ENCODE measurements at regions not wholly inside any gene's neighbourhood (a gene's known extent, or its start where the extent isn't known, plus 50 kb on each side); places are given as distances from the start of the nearest gene placed in this dataset.
A peak's percentile ranks its signal among the peaks of the same experiment; 100 is the strongest.

- H3K9ac ChIP-seq = no peak overlapping the region
- no peak overlapping the region for H3K27ac ChIP-seq
- no peaks in the 10 kb centered on the region for H3K4me1 ChIP-seq
- H3K4me3 ChIP-seq = no peak overlapping the region
- H3K9me3 ChIP-seq (ENCODE audit: low read depth) = no peaks in the 10 kb centered on the region
- H4K20me1 ChIP-seq (ENCODE audit: low read depth) = no peaks in the 10 kb centered on the region
- no peak overlapping the region for H3K4me3 Mint-ChIP-seq
- H3K27me3 ChIP-seq = no peaks in the 10 kb centered on the region
- no peaks in the 10 kb centered on the region for H3K36me3 ChIP-seq
- no peaks in the 10 kb centered on the region for H3K79me2 ChIP-seq (ENCODE audit: low read depth)
- no peak overlapping the region for H3K4me2 ChIP-seq
- no peak for DNase-seq (ENCODE audit: low spot score)
- H3K27ac Mint-ChIP-seq = no peak overlapping the region
- no peaks in the 10 kb centered on the region for H3K36me3 Mint-ChIP-seq
- H3F3A ChIP-seq (ENCODE audit: low read depth) = no peaks in the 10 kb centered on the region
- H3K9me3 Mint-ChIP-seq = peaks cover 4% of the 10 kb centered on the region
- peaks cover 14% of the 10 kb centered on the region for H3K4me1 Mint-ChIP-seq
- no peak overlapping the region for H2AFZ ChIP-seq (replicated peaks)
- TF ChIP-seq EZH2phosphoT487 (IDR thresholded peaks at IDR 0.05) = no peak
- peaks cover 4% of the 10 kb centered on the region for H3K27me3 Mint-ChIP-seq (ENCODE audit: insufficient read depth, low read depth)
Observed at GRCh38 chr5:2508514-2508913, 243.0 kb downstream of the IRX2 start.

GRCh38 chr5:2507611-2508010, 243.9 kb downstream of the IRX2 start:
- Histone ChIP-seq H3K27ac (no peak overlapping the region), H3K9ac (no peak overlapping the region), H4K20me1 (ENCODE audit: low read depth) (no peaks in the 10 kb centered on the region), H3K4me1 (no peaks in the 10 kb centered on the region), H3K36me3 (no peaks in the 10 kb centered on the region), H3K4me3 (no peak overlapping the region), H3K4me2 (no peak overlapping the region), H3K79me2 (ENCODE audit: low read depth) (no peaks in the 10 kb centered on the region), H3F3A (ENCODE audit: low read depth) (no peaks in the 10 kb centered on the region), H2AFZ (replicated peaks) (no peak overlapping the region), H3K27me3 (no peaks in the 10 kb centered on the region), H3K9me3 (ENCODE audit: low read depth) (no peaks in the 10 kb centered on the region)
- peaks cover 4% of the 10 kb centered on the region for H3K9me3 Mint-ChIP-seq
- no peak for DNase-seq (ENCODE audit: low spot score)
- TF ChIP-seq, protein P1, sequence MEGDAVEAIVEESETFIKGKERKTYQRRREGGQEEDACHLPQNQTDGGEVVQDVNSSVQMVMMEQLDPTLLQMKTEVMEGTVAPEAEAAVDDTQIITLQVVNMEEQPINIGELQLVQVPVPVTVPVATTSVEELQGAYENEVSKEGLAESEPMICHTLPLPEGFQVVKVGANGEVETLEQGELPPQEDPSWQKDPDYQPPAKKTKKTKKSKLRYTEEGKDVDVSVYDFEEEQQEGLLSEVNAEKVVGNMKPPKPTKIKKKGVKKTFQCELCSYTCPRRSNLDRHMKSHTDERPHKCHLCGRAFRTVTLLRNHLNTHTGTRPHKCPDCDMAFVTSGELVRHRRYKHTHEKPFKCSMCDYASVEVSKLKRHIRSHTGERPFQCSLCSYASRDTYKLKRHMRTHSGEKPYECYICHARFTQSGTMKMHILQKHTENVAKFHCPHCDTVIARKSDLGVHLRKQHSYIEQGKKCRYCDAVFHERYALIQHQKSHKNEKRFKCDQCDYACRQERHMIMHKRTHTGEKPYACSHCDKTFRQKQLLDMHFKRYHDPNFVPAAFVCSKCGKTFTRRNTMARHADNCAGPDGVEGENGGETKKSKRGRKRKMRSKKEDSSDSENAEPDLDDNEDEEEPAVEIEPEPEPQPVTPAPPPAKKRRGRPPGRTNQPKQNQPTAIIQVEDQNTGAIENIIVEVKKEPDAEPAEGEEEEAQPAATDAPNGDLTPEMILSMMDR (IDR thresholded peaks at IDR 0.05) = no peak
- H3K4me1 Mint-ChIP-seq = peaks cover 5% of the 10 kb centered on the region
- H3K27ac Mint-ChIP-seq = peak overlapping the region; percentile 69
- H3K4me3 Mint-ChIP-seq = no peak overlapping the region
- H3K27me3 Mint-ChIP-seq (ENCODE audit: insufficient read depth, low read depth) = peaks cover 4% of the 10 kb centered on the region
- H3K36me3 Mint-ChIP-seq = no peaks in the 10 kb centered on the region

DNA sequence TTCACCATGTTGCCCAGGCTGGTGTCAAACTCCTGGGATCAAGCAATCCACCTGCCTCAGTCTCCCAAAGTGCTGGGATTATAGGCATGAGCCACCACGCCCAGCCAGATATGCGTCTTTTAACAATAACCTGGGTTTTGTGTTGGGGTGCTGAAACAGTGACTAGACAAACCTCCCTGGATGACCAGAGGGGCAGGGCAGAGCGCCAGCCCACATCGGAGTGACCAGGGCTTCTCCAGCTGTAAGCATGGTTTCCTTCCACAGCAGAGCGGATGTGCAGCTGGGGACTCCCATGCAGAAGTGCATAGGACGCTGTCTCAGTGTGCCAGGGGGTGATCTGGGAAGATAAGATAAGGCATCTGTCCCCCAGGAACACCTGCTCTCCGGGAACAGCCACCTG, 244.9 kb downstream of the IRX2 start:
- Mint-ChIP-seq H3K4me3 (no peak overlapping the region), H3K27me3 (ENCODE audit: insufficient read depth, low read depth) (peaks cover 4% of the 10 kb centered on the region), H3K9me3 (peaks cover 4% of the 10 kb centered on the region), H3K36me3 (no peaks in the 10 kb centered on the region), H3K4me1 (peaks cover 5% of the 10 kb centered on the region), H3K27ac (no peak overlapping the region)
- Histone ChIP-seq H3K27me3 (no peaks in the 10 kb centered on the region), H3K4me2 (no peak overlapping the region), H3K79me2 (ENCODE audit: low read depth) (no peaks in the 10 kb centered on the region), H3K36me3 (no peaks in the 10 kb centered on the region), H2AFZ (replicated peaks) (no peak overlapping the region), H4K20me1 (ENCODE audit: low read depth) (no peaks in the 10 kb centered on the region), H3K9ac (no peak overlapping the region), H3K4me1 (no peaks in the 10 kb centered on the region), H3K4me3 (no peak overlapping the region), H3F3A (ENCODE audit: low read depth) (no peaks in the 10 kb centered on the region), H3K27ac (no peak overlapping the region), H3K9me3 (ENCODE audit: low read depth) (no peaks in the 10 kb centered on the region)
- TF ChIP-seq EZH2phosphoT487 (IDR thresholded peaks at IDR 0.05) (no peak), EZH2 (IDR thresholded peaks at IDR 0.05) (no peak)
- TF ChIP-seq, protein P1 (IDR thresholded peaks at IDR 0.05) = no peak
- DNase-seq (ENCODE audit: low spot score) = no peak

DNA sequence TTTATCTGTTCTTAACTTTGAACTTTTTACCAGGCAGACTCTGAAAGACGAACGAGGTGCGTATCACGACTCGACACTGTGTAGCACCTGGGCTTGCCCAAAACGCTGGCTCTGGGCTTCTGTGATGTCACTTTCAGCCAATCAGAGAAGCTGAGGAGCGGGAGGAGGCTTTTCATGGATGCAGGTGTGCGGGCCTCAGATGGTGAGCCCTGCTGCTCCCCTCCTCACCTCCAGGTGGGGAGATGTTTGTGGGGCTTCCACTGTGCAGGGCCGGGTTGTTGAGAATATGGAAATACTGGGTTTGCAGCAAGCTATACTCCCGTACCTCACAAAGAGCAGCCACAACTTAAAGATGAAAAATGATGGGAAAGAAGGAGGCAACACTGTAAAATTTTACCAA, 246.3 kb downstream of the IRX2 start:
- no peaks in the 10 kb centered on the region for H3K9me3 ChIP-seq (ENCODE audit: low read depth)
- no peaks in the 10 kb centered on the region for H3F3A ChIP-seq (ENCODE audit: low read depth)
- no peak overlapping the region for H3K4me2 ChIP-seq
- no peaks in the 10 kb centered on the region for H4K20me1 ChIP-seq (ENCODE audit: low read depth)
- Mint-ChIP-seq H3K27me3 (ENCODE audit: insufficient read depth, low read depth) (peaks cover 7% of the 10 kb centered on the region), H3K27ac (no peak overlapping the region), H3K36me3 (no peaks in the 10 kb centered on the region), H3K4me1 (peaks cover 5% of the 10 kb centered on the region), H3K9me3 (peaks cover 8% of the 10 kb centered on the region), H3K4me3 (no peak overlapping the region)
- H3K27me3 ChIP-seq = no peaks in the 10 kb centered on the region
- no peak overlapping the region for H3K4me3 ChIP-seq
- no peak overlapping the region for H3K9ac ChIP-seq
- no peak overlapping the region for H2AFZ ChIP-seq (replicated peaks)
- DNase-seq (ENCODE audit: low spot score) = no peak
- no peaks in the 10 kb centered on the region for H3K4me1 ChIP-seq
- H3K36me3 ChIP-seq = no peaks in the 10 kb centered on the region
- no peaks in the 10 kb centered on the region for H3K79me2 ChIP-seq (ENCODE audit: low read depth)
- H3K27ac ChIP-seq = no peak overlapping the region
- TF ChIP-seq, protein P1 (IDR thresholded peaks at IDR 0.05) = no peak
- no peak for TF ChIP-seq EZH2phosphoT487 (IDR thresholded peaks at IDR 0.05)
- no peak for TF ChIP-seq EZH2 (IDR thresholded peaks at IDR 0.05)

Measured in neural progenitor cell (in vitro differentiated cells).